ENCODE measurements at regions not wholly inside any gene's neighbourhood (a gene's known extent, or its start where the extent isn't known, plus 50 kb on each side); places are given as distances from the start of the nearest gene placed in this dataset.

GRCh38 chr6:93515736-93516135, 96.4 kb upstream of the EPHA7 start:
- no peak for DNase-seq

GRCh38 chr6:93498713-93499112, 79.4 kb upstream of the EPHA7 start:
- DNase-seq, result no peak

- DNase-seq, result no peak
These were observed 77.2 kb upstream of the EPHA7 start for GRCh38 chr6:93496548-93496947.

- no peak for DNase-seq
These were observed 74.7 kb upstream of the EPHA7 start for GRCh38 chr6:93494057-93494456.

- DNase-seq, result no peak
These were observed 55.4 kb upstream of the EPHA7 start for GRCh38 chr6:93474733-93475179.

- DNase-seq, result no peak
These were observed 51.9 kb upstream of the EPHA7 start for GRCh38 chr6:93471281-93471680.

Data from inflammatory macrophage (primary cell).